GM19351 (cell line): ENCODE measurements at regions not wholly inside any gene's neighbourhood (a gene's known extent, or its start where the extent isn't known, plus 50 kb on each side); places are given as distances from the start of the nearest gene placed in this dataset.

Experiments used
- ATAC-seq: cut with Tn5 transposase; IDR thresholded peaks from one replicate; pipeline ENCODE4 v1.9.1; 2021; ENCODE audit warnings: mild to moderate bottlenecking, moderate library complexity; ENCODE audit not compliant: unreplicated experiment

DNA sequence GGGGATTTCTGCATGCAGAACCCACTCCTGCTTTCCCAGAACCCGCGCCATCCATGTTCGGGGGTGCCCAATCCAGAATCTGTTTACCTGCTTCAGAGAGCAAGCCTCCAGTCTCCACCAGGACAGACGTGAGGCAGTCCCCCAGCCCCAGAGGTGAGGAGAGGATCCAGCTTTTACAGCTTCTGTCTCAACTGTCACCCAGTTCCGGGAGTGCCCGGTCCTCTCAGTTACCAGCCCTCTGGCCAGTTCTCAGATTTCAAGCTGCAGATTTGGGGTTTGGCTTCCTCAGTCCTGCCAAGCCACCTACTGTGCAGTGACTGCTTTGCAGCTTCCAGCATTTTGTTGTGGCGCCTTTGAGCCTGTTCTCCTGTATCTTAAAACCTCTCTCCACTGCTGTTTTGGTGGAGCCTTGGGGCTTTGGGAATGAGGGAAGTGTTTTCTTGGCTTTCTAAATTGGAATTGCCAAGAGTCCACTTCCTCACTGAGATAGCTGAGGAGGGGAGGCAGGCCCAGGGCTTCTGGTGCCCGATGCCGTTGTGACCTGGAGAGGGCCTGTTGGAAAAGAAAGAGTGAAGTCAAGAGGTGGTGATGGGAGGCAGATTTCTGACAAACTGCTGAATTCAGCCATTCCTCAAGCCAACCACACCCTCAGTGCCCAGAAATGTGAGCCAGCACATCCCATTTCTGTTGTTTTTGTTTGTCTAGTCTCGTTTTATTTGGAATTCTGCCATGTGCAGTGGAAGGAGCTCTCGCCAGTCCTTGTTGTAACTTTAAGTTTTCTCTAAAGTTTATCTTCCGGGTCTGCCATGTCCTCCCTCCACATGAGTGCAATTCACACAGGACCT lies 513.4 kb downstream of the TBC1D22A start:
- no peak for ATAC-seq

DNA sequence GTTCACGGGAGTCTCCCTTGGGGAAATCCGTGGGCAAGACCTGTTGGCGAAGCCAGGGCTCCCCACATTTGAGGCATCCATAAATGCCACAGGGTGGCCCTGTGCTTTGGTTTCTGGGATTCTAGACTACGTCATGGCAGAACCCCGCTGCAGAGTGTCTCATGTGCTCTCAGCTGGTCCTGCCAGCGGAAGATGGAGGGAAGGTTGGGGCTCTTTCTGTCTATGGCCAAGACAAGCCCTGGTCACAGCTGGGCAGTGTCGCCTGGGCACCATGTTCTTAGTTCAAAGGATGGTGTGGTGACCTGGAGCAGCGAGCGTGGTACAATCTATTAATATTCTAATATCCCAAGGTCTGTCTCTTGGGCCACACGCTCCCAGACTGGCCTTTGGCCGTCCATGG lies 511.7 kb downstream of the TBC1D22A start:
- no peak for ATAC-seq

GRCh38 chr22:47270463-47271135 lies 508.1 kb downstream of the TBC1D22A start:
- ATAC-seq = no peak

DNA sequence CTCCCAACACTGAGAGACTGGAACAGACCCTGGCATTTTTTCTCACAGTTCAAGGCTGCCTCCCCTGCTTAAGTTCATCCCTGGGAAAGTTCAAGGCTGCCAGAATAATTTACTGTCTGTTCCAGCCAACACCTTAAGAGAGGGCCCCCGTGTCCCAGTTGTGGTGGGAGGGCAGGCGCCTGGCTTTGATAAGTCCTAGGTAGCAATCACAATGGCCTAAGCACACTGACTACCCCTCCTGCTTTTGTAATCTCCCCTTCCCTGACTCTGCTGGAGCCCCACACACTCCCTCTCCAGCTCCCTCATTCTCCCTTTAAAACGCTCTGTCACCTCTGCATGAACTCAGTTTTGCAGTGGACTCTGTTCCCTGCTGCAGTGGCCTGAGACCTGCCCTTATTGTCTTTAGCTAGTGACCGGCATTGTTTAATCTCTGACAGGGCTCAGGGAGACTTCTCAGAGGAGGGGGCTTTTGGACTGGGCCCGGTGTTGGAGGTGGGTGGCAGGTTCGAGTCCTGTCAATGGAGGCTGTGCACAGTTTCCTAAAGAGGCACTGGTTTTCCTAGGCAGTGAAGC lies 507.2 kb downstream of the TBC1D22A start:
- ATAC-seq = no peak

- no peak for ATAC-seq
These were observed 505.2 kb downstream of the TBC1D22A start for GRCh38 chr22:47267513-47268282.

DNA sequence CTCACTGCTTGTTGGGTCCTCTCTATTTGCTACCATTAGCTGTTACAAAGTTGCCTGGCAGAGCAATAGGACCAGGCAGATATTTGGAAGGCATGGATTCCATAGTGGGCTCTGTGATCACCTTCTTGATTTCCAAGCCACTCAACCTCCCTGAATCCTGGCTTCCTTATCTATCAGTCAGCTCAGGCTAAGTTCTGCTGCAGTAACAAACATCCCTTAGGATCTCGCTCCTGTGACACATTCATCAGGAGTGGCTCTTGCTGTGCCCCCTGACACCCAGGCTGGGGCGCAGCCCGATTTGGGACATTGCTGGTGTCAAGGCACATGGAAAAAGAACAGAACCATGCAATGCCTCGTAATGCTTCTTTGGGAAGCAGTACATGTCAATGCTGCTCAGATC lies 503.9 kb downstream of the TBC1D22A start:
- ATAC-seq = no peak

DNA sequence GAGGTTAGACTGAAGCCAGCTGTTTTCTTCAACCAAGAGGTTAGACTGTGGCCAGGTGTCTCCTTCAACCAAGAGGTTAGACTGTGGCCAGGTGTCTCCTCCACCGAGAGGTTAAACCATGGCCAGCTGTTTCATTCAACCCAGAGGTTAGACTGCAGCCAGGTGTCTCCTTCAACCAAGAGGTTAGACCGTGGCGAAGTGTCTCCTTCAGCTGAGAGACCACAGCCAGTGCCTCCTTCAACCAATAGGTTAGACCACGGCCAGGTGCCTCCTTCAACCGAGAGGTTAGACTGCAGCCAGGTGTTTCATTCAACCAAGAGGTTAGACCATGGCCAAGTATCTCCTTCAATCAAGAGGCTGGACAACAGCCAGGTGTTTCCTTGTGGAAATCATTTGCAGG lies 498.1 kb downstream of the TBC1D22A start:
- ATAC-seq = no peak

- ATAC-seq = no peak
These were observed 497.5 kb downstream of the TBC1D22A start for GRCh38 chr22:47259990-47260389.

DNA sequence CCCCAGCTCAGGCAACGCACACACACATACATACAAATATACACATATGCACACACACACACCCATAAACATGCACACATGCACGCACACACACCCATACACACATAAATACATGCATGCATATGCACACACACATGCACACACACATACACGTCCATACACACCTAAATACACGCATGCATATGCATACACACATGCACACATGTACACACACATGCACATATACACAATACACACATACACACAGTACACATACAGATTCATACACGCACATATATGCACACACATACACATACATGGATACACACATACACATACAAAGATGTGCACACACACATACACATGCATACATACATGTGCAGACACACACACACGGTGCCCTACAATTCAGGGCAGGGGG lies 496.6 kb downstream of the TBC1D22A start:
- ATAC-seq = no peak

- no peak for ATAC-seq
These were observed 495.5 kb downstream of the TBC1D22A start for GRCh38 chr22:47257976-47258375.

GRCh38 chr22:47257566-47257965 lies 495.1 kb downstream of the TBC1D22A start:
- no peak for ATAC-seq

GRCh38 chr22:47251911-47252310 lies 489.5 kb downstream of the TBC1D22A start:
- ATAC-seq = no peak

DNA sequence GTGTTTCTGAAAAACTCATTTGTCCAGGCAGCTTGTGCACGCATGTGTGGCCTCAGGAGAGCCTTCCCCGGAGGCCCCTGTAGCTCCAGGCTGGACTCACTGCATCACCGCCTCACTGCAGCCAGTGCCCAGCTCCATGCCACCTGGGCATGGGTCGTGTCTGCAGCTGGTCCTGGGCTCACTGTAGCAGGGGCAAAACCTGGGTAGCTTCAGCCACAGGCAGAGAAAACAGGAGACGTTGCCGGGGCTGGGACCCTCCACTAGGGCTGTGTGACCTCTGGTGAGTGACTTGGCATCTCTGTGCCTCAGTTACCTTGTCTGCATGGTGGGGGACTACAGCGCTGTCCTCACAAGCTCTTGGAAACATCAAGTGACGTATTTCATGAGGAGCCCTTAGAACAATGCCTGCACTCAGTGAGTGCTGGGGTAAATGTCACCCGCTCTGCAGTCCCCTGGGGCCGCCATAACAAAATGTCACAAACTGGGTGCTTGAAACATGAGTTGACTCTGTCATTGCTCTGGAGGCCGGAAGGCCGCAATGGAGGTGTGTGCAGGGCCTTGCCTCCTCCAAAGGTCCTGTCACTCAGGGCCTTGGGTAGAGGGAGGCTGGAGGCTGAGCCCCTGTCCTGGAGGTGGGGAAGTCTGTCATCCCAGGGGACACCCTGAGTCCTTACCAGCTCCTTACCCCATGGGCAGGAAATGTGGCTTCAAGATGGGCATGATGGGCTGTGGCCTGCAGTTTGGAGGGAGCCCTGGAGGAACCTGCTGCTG lies 488.7 kb downstream of the TBC1D22A start:
- ATAC-seq = no peak

GRCh38 chr22:47249370-47249928 lies 487.0 kb downstream of the TBC1D22A start:
- ATAC-seq = no peak

DNA sequence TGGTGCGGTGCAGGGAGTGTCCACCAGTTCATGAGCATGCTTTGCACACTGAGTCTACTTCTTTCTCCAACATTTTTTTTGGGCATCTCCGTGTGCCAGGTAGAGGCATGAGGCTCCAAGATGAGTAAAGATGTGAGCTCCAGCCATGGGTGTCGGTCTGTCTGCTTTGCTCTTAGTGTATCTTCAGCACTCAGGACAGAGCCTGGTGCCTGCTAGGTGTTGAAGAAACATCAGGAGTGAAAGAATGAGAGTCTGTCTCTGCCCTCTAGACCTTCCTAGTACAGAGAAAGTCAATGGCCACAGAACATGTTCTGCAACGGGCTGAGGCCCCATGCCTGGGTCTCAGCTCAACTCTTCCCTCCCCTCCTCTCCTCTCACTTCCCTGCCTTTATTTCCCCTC lies 486.5 kb downstream of the TBC1D22A start:
- no peak for ATAC-seq

GRCh38 chr22:47247579-47248240 lies 485.3 kb downstream of the TBC1D22A start:
- ATAC-seq = no peak

GRCh38 chr22:47245786-47246185 lies 483.3 kb downstream of the TBC1D22A start:
- ATAC-seq = no peak

- no peak for ATAC-seq
These were observed 482.8 kb downstream of the TBC1D22A start for GRCh38 chr22:47245286-47245685.

DNA sequence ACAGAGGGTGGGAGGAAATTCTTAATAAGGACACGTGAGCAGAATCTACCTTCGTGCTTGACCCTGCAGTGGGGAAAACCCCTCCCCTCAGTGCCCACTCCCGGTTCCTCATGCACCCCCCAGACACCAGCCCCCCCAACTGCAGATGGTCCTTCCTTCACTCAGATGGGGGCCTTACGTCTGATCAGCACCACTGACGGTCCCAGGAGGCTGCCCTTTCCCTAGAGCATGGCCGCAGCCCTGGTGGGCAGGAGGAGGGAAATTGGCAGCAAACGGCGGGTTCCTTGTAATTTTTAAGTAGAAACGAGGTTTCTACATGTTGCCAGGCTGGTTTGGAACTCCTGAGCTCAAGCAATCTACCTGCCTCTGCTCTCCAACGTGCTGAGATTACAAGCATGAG lies 477.7 kb downstream of the TBC1D22A start:
- no peak for ATAC-seq

GRCh38 chr22:47239474-47239860 lies 477.0 kb downstream of the TBC1D22A start:
- no peak for ATAC-seq
